Skin of body (tissue), 1 donor: ENCODE measurements at regions not wholly inside any gene's neighbourhood (a gene's known extent, or its start where the extent isn't known, plus 50 kb on each side); places are given as distances from the start of the nearest gene placed in this dataset.
"Not testable (repeated sequence)": the region's sequence is repeated elsewhere in the genome, so short reads cannot be mapped to it uniquely, and the experiment has no call there.

ENCODE experiments used
- DNase-seq: peaks from one replicate; lab custom pipeline; 2025; lab: John Stamatoyannopoulos, UW

- DNase-seq = no peak
Observed at GRCh38 chr12:4822572-4822971, 87.1 kb upstream of the KCNA1 start.

DNA sequence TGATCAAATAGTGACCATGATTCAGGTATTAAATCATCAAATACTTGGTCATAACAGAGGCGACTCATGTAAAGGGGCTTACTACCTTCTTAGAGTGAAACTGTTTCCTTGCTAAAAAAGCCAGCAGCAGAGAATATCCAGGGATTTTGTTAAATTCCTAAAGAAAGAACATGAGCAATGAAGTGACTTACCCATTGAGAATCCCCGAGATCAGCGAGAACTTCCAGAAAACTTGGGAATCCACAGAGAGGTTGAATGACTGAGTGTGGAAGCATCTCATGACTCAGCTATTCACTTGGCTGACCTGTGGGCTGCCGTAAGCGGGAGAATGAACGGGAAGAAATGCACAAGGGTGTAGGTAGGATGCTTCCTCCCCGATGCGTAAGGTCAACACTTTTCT is 85.3 kb upstream of the KCNA1 start:
- DNase-seq = no peak

DNA sequence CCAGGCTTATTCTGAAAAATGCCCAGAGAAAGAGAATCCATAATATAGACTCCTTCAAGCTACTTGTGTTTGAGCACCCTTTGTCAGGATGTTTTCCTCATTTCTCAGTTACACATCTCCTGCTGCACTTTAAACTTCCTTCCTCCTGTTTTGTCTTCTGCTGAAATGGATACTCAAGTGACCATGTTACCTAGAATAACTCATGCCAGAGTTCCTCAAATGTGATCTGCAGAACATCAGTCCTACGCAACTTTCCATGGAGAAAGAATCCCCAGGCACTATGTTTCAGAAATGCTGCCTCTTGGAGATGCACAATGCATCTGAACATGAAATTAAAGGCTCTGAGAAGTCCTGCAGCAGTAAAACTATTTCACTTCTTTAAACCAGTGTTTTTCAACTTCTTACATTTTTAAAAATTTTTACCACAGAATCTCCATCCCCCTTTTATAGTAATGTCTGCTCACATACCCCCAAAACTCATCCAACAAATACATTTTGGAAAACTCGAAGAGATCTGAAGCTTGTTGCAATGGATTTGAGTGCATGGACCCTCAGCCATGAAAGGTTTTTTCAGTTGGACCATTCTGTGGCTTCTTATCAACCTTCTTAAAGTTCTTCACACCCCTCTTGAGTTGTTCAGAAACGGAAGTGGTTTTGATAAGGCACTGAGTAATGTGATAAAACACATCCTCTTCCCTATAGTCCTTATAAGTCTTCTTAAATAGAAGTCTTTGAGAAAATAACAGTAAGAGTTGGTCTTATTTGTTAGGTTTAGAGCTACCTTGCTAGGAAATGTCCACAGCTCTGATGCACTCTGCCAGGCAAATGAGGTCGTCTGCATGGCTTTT is 84.5 kb upstream of the KCNA1 start:
- DNase-seq = no peak

GRCh38 chr12:4826909-4827308 is 82.8 kb upstream of the KCNA1 start:
- DNase-seq = no peak

DNA sequence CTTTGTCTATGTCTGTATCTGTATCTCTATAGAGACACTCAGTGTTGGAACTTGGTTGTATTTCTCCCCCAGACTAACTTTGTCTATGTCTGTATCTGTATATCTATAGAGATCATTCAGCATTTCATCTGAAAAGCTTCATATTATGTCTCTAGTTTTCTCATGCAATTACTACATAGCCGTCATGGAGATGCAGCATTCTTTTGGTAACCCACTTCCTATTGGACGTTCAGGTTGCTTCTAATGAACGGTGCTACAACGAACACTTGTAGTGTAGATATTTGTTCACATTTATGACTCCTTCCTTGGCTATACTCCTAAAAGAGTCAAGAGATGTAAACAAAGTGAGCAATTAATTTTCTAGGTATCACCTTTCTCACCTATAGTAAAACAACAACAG is 81.5 kb upstream of the KCNA1 start:
- no peak for DNase-seq

DNA sequence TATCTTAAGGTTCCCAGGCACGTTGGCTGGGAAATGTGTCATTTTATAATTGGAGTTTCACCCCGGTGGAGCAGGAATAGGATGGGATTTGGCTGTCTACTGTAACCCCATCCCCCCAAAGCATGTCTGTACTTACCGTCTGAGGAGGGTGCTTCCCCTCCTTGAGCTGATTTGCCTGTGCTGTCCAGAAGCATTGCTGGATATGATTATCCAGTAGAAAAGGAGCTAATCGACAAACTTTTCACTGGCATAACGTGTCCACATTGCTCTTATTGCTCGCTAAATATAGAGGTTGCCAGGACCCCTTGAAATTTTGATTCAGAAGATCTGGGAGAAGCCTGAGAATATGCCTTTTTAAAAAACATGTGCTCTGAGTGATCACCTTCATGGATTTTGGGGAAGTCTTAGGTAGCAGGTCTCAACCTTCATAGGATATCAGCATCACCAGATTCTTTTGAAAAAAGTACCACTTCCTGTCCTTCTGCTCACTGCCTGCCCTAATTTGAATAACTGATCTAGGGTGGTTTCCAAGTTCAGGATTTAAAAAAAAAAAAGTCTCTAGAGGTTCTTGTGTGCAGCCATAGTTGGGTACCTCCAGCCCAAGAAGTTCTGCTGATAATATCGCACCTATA is 80.4 kb upstream of the KCNA1 start:
- no peak for DNase-seq

DNA sequence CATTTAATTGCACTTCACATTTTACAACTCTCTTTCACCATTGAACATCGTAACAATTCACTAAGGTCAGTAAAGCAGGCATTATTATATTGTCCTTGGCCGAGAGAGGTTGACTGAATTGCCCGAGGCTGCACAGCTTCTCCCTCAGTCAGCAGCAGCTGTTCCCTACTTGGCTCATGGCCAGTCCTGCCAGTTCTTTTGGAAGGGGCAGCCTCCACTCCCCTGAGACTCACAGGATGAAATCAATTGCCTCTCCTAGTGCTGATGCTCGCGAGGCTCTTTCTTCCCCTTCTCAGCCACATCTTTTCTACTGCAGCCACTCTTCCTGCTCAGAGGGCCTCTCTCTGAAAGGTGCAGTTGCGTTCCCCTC is 79.9 kb upstream of the KCNA1 start:
- DNase-seq = no peak

DNA sequence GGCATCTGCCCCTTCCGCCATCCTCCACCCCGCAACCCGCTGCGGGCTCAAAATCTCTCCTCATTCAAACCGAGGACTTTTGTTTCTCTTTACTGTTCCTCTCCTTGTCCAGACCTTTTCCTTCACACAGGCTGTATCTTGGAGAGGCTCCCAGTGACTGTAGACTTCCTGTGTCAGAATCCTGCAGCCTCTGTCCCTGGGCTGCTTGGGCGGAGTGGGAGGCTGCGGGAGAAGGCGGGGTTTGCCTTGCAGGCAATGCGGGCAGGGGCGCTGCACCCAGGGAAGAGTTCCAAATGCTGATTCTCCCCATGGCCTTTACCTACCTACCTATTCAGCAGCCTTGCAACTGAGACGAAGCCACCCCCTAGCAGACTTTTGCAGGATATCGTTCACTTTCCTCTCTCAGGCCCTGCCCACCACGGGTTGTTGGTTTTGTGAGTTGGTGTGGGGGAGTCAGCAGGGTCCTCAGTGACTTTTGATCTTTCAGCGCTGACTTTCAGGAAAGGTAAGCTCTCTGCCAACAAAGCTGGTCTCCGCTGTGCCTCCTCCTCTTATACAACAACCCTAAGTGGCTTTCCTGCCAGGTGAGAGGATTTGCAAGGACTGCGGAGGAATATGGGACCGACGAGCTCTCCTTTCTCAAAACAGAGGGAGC is 79.0 kb upstream of the KCNA1 start:
- no peak for DNase-seq

DNA sequence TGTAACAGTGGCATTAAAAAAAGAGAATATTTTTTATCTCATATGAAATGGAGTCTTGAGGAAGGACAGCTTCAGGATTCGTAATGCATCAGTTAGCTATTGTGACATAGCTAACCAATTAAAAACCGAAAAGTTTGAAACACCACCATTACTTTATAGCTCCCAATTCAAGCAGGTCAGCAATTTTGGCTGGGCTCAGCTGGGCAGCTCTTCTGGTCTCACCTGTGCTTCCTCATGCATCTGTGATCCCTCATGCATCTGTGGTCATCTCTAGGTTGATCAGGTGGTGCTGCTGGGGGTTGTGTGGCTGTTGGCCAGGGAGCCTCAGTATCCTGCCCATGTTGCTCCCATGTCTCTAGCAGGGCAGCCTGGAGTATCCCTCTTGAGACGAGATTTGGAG is 76.7 kb upstream of the KCNA1 start:
- DNase-seq = no peak

- DNase-seq = no peak
Observed at GRCh38 chr12:4833524-4833923, 76.2 kb upstream of the KCNA1 start.

DNA sequence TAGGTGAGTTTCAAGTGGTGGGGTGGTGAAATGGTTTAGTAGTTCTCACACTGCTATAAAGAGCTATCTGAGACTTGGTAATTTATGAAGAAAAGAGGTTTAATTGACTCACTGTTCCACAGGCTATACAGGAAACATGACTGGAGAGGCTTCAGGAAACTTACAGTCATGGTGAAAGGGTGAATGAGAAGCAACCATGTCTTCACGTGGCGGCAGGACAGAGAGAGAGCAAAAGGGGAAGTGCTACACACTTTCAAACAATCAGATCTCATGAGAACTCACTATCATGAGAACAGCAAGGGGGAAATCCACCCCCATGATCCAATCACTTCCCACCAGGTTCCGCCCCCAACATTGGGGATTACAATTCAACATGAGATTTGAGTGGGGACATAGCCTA is 67.3 kb upstream of the KCNA1 start:
- not testable (repeated sequence) for DNase-seq

GRCh38 chr12:4843907-4844306 is 65.8 kb upstream of the KCNA1 start:
- no peak for DNase-seq

DNA sequence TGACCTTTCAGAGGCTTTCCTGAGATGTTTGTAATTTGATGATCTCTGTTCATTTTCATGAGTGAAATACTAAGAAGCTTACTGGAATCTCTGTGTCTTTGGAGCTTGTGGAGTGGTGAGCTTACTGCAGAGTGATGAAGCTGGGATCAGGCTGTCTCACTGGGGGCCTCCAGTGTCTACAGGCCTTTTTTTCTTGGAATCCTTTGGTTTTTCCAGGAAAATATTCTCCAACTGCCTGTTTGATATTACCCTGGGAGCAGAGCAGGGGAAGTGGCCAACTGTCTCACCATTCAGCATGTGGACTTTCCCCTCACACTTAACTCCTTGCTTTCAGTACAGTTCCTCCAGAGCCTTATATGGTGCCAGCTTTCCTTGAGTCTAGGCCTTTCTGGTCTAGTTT is 62.0 kb upstream of the KCNA1 start:
- DNase-seq = no peak

- no peak for DNase-seq
Observed at GRCh38 chr12:4849115-4849541, 60.6 kb upstream of the KCNA1 start.

- no peak for DNase-seq
Observed at GRCh38 chr12:4849795-4850345, 59.8 kb upstream of the KCNA1 start.

- DNase-seq = no peak
Observed at GRCh38 chr12:4850857-4851380, 58.8 kb upstream of the KCNA1 start.

- no peak for DNase-seq
Observed at GRCh38 chr12:4852308-4852707, 57.4 kb upstream of the KCNA1 start.

DNA sequence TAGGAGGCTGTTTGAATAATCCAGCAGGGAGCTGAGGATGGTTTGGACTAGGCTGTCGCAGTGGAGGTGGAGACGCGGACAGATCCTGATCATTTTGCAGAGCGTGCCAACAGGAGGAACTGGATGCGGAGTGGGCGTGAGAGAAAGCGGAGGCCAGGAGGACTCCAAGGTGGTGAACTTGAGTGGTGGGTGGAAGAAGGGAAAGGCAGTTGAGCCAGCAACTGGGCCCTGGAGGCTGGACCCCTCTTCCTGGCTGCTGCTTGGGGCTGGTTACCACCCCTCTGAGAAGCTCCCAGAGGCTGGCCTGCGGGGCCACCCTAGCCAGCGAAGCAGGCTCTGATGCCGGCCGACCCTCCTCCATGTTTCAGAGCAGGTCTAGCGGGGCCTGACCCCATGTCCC is 56.8 kb upstream of the KCNA1 start:
- DNase-seq = no peak

GRCh38 chr12:4855121-4855924 is 54.4 kb upstream of the KCNA1 start:
- peak; percentile 37 for DNase-seq

DNA sequence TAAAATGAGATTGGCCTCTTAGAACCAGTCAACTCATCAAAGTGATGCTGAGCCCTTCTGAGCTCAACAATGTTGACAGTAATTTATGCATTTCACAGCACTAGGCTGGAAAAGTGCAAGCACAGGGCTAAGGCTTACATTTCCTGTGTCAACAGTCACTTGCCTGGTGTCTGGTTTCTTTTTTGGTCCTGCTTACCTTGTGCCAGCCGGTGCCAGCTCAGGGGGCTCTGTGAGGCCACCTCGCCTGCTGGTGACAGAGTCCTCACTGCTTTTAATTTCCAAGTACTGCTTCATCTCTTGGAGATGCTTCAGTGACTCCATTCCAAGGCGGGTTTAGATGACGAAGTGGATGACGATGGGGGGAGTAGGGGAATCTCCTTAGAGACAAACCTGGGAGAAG is 53.1 kb upstream of the KCNA1 start:
- DNase-seq = no peak
